ENCODE measurements at regions not wholly inside any gene's neighbourhood (a gene's known extent, or its start where the extent isn't known, plus 50 kb on each side); places are given as distances from the start of the nearest gene placed in this dataset.

- no peak for TF ChIP-seq EP300 (IDR thresholded peaks at IDR 0.05; ENCODE audit: borderline replicate concordance)
- no peak for TF ChIP-seq ZBTB7A (IDR thresholded peaks at IDR 0.05; ENCODE audit: low read depth)
- no peak for TF ChIP-seq CREB1 (IDR thresholded peaks at IDR 0.05; ENCODE audit: low read depth)
- no peak for TF ChIP-seq FOXM1 (IDR thresholded peaks at IDR 0.05; ENCODE audit: borderline replicate concordance, low read depth)
- no peak for TF ChIP-seq CEBPB (IDR thresholded peaks at IDR 0.05)
- TF ChIP-seq, protein P1, sequence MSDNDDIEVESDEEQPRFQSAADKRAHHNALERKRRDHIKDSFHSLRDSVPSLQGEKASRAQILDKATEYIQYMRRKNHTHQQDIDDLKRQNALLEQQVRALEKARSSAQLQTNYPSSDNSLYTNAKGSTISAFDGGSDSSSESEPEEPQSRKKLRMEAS (IDR thresholded peaks at IDR 0.05): no peak
- TF ChIP-seq NFIC (IDR thresholded peaks at IDR 0.05): no peak
- no peak for TF ChIP-seq YY1 (IDR thresholded peaks at IDR 0.05; ENCODE audit: low read depth)
- TF ChIP-seq TAF1 (IDR thresholded peaks at IDR 0.05; ENCODE audit: low read depth): no peak
- TF ChIP-seq, protein P2, sequence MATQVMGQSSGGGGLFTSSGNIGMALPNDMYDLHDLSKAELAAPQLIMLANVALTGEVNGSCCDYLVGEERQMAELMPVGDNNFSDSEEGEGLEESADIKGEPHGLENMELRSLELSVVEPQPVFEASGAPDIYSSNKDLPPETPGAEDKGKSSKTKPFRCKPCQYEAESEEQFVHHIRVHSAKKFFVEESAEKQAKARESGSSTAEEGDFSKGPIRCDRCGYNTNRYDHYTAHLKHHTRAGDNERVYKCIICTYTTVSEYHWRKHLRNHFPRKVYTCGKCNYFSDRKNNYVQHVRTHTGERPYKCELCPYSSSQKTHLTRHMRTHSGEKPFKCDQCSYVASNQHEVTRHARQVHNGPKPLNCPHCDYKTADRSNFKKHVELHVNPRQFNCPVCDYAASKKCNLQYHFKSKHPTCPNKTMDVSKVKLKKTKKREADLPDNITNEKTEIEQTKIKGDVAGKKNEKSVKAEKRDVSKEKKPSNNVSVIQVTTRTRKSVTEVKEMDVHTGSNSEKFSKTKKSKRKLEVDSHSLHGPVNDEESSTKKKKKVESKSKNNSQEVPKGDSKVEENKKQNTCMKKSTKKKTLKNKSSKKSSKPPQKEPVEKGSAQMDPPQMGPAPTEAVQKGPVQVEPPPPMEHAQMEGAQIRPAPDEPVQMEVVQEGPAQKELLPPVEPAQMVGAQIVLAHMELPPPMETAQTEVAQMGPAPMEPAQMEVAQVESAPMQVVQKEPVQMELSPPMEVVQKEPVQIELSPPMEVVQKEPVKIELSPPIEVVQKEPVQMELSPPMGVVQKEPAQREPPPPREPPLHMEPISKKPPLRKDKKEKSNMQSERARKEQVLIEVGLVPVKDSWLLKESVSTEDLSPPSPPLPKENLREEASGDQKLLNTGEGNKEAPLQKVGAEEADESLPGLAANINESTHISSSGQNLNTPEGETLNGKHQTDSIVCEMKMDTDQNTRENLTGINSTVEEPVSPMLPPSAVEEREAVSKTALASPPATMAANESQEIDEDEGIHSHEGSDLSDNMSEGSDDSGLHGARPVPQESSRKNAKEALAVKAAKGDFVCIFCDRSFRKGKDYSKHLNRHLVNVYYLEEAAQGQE (IDR thresholded peaks at IDR 0.05; ENCODE audit: low read depth): no peak
- no peak for TF ChIP-seq RAD21 (IDR thresholded peaks at IDR 0.05; ENCODE audit: low read depth)
- no peak for TF ChIP-seq TEAD4 (IDR thresholded peaks at IDR 0.05)
- TF ChIP-seq, protein P3, sequence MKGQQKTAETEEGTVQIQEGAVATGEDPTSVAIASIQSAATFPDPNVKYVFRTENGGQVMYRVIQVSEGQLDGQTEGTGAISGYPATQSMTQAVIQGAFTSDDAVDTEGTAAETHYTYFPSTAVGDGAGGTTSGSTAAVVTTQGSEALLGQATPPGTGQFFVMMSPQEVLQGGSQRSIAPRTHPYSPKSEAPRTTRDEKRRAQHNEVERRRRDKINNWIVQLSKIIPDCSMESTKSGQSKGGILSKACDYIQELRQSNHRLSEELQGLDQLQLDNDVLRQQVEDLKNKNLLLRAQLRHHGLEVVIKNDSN (IDR thresholded peaks at IDR 0.05): no peak
- no peak for TF ChIP-seq TCF12 (IDR thresholded peaks at IDR 0.05; ENCODE audit: low read depth)
- no peak for TF ChIP-seq EGR1 (IDR thresholded peaks at IDR 0.05)
Measured at GRCh38 chr21:28587748-28588147, 404.9 kb downstream of the LTN1 start.

- TF ChIP-seq YY1 (IDR thresholded peaks at IDR 0.05; ENCODE audit: low read depth): no peak
- no peak for TF ChIP-seq EGR1 (IDR thresholded peaks at IDR 0.05)
- no peak for TF ChIP-seq TEAD4 (IDR thresholded peaks at IDR 0.05)
- no peak for TF ChIP-seq NFIC (IDR thresholded peaks at IDR 0.05)
- TF ChIP-seq, protein P1 (IDR thresholded peaks at IDR 0.05): no peak
Measured at GRCh38 chr21:28581976-28582375, 410.7 kb downstream of the LTN1 start.

DNA sequence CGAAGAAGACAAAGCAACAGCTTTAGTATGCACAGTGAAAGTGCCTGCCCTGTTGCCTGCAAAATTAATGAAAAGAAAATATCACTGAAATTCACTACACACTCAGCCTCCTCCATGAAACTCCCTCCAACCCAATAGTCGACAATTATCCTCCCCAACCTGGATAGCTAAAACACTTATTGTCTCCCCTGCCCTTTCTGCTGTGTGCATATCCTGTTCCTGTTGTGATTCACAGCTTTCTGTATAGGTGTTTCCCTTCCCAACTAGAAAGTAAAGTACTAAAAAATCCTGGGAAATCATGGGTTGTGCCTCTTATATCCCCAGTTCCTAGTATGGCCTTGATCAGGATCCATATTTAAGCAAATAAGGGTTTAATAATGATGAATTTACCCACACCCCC, 412.1 kb downstream of the LTN1 start:
- TF ChIP-seq RAD21 (IDR thresholded peaks at IDR 0.05; ENCODE audit: low read depth): no peak
- TF ChIP-seq, protein P1 (IDR thresholded peaks at IDR 0.05): no peak
- TF ChIP-seq NFIC (IDR thresholded peaks at IDR 0.05): no peak
- no peak for TF ChIP-seq TAF1 (IDR thresholded peaks at IDR 0.05; ENCODE audit: low read depth)
- no peak for TF ChIP-seq FOXM1 (IDR thresholded peaks at IDR 0.05; ENCODE audit: borderline replicate concordance, low read depth)
- no peak for TF ChIP-seq CREB1 (IDR thresholded peaks at IDR 0.05; ENCODE audit: low read depth)
- TF ChIP-seq EP300 (IDR thresholded peaks at IDR 0.05; ENCODE audit: borderline replicate concordance): no peak
- no peak for TF ChIP-seq TEAD4 (IDR thresholded peaks at IDR 0.05)
- TF ChIP-seq YY1 (IDR thresholded peaks at IDR 0.05; ENCODE audit: low read depth): no peak
- TF ChIP-seq, protein P2 (IDR thresholded peaks at IDR 0.05; ENCODE audit: low read depth): no peak

- TF ChIP-seq RAD21 (IDR thresholded peaks at IDR 0.05; ENCODE audit: low read depth) (no peak), EP300 (IDR thresholded peaks at IDR 0.05; ENCODE audit: borderline replicate concordance) (no peak), CREB1 (IDR thresholded peaks at IDR 0.05; ENCODE audit: low read depth) (no peak), EGR1 (IDR thresholded peaks at IDR 0.05) (no peak), TEAD4 (IDR thresholded peaks at IDR 0.05) (no peak), TAF1 (IDR thresholded peaks at IDR 0.05; ENCODE audit: low read depth) (no peak), FOXM1 (IDR thresholded peaks at IDR 0.05; ENCODE audit: borderline replicate concordance, low read depth) (no peak), CEBPB (IDR thresholded peaks at IDR 0.05) (no peak), YY1 (IDR thresholded peaks at IDR 0.05; ENCODE audit: low read depth) (no peak), NFIC (IDR thresholded peaks at IDR 0.05) (no peak)
- TF ChIP-seq, protein P2 (IDR thresholded peaks at IDR 0.05; ENCODE audit: low read depth): no peak
- TF ChIP-seq, protein P1 (IDR thresholded peaks at IDR 0.05): no peak
- TF ChIP-seq, protein P3 (IDR thresholded peaks at IDR 0.05): no peak
Measured at GRCh38 chr21:28579986-28580550, 412.6 kb downstream of the LTN1 start.

Data from Ishikawa (cell line).